GM18499 (cell line): ENCODE measurements at regions not wholly inside any gene's neighbourhood (a gene's known extent, or its start where the extent isn't known, plus 50 kb on each side); places are given as distances from the start of the nearest gene placed in this dataset.
"Not testable (repeated sequence)": the region's sequence is repeated elsewhere in the genome, so short reads cannot be mapped to it uniquely, and the experiment has no call there.

Experiments used
- ATAC-seq: cut with Tn5 transposase; IDR thresholded peaks from one replicate; pipeline ENCODE4 v1.9.1; 2021; ENCODE audit warnings: moderate number of reproducible peaks; ENCODE audit not compliant: insufficient read depth, unreplicated experiment

GRCh38 chr5:9820691-9821449, 190.7 kb upstream of the TAS2R1 start:
- no peak for ATAC-seq

GRCh38 chr5:9818340-9818845, 188.2 kb upstream of the TAS2R1 start:
- ATAC-seq = no peak

- ATAC-seq = no peak
Measured at GRCh38 chr5:9817819-9818218, 187.7 kb upstream of the TAS2R1 start.

GRCh38 chr5:9815051-9815450, 184.9 kb upstream of the TAS2R1 start:
- ATAC-seq = no peak

- no peak for ATAC-seq
Measured at GRCh38 chr5:9813305-9813704, 183.2 kb upstream of the TAS2R1 start.

- not testable (repeated sequence) for ATAC-seq
Measured at GRCh38 chr5:9807366-9807765, 177.2 kb upstream of the TAS2R1 start.

GRCh38 chr5:9801908-9802307, 171.8 kb upstream of the TAS2R1 start:
- ATAC-seq = no peak

- ATAC-seq = no peak
Measured at GRCh38 chr5:9799606-9800005, 169.5 kb upstream of the TAS2R1 start.

GRCh38 chr5:9790276-9790675, 160.1 kb upstream of the TAS2R1 start:
- no peak for ATAC-seq

- no peak for ATAC-seq
Measured at GRCh38 chr5:9789777-9790176, 159.6 kb upstream of the TAS2R1 start.

- no peak for ATAC-seq
Measured at GRCh38 chr5:9787861-9788600, 157.9 kb upstream of the TAS2R1 start.

GRCh38 chr5:9786380-9787360, 156.5 kb upstream of the TAS2R1 start:
- no peak for ATAC-seq

GRCh38 chr5:9785751-9786150, 155.6 kb upstream of the TAS2R1 start:
- no peak for ATAC-seq

- no peak for ATAC-seq
Measured at GRCh38 chr5:9784231-9784630, 154.1 kb upstream of the TAS2R1 start.

GRCh38 chr5:9782826-9783560, 152.8 kb upstream of the TAS2R1 start:
- ATAC-seq = no peak

GRCh38 chr5:9781890-9782289, 151.7 kb upstream of the TAS2R1 start:
- no peak for ATAC-seq

GRCh38 chr5:9781275-9781674, 151.1 kb upstream of the TAS2R1 start:
- ATAC-seq = no peak

- ATAC-seq = no peak
Measured at GRCh38 chr5:9780501-9780900, 150.3 kb upstream of the TAS2R1 start.

GRCh38 chr5:9776525-9776924, 146.4 kb upstream of the TAS2R1 start:
- ATAC-seq = no peak

- ATAC-seq = no peak
Measured at GRCh38 chr5:9775339-9775738, 145.2 kb upstream of the TAS2R1 start.
